Renal pelvis (tissue), 1 donor: ENCODE measurements at regions not wholly inside any gene's neighbourhood (a gene's known extent, or its start where the extent isn't known, plus 50 kb on each side); places are given as distances from the start of the nearest gene placed in this dataset.
A peak's percentile ranks its signal among the peaks of the same experiment; 100 is the strongest.
"Not testable (repeated sequence)": the region's sequence is repeated elsewhere in the genome, so short reads cannot be mapped to it uniquely, and the experiment has no call there.

Source experiments
- DNase-seq: peaks from one replicate; pipeline ENCODE4 v3.0.0-alpha.2; 2013

GRCh38 chr11:79648766-79649520 lies 208.1 kb upstream of the TENM4 start:
- DNase-seq = no peak

- DNase-seq = no peak
Measured at GRCh38 chr11:79637219-79637618, 196.4 kb upstream of the TENM4 start.

- DNase-seq = no peak
Measured at GRCh38 chr11:79634905-79635304, 194.1 kb upstream of the TENM4 start.

GRCh38 chr11:79627281-79627680 lies 186.5 kb upstream of the TENM4 start:
- DNase-seq = no peak

- DNase-seq = no peak
Measured at GRCh38 chr11:79626135-79627075, 185.6 kb upstream of the TENM4 start.

GRCh38 chr11:79623375-79623774 lies 182.5 kb upstream of the TENM4 start:
- DNase-seq = no peak

GRCh38 chr11:79617561-79617960 lies 176.7 kb upstream of the TENM4 start:
- no peak for DNase-seq

- no peak for DNase-seq
Measured at GRCh38 chr11:79616392-79616851, 175.6 kb upstream of the TENM4 start.

- DNase-seq = no peak
Measured at GRCh38 chr11:79615425-79615824, 174.6 kb upstream of the TENM4 start.

GRCh38 chr11:79610678-79611077 lies 169.8 kb upstream of the TENM4 start:
- no peak for DNase-seq

- DNase-seq = no peak
Measured at GRCh38 chr11:79610139-79610538, 169.3 kb upstream of the TENM4 start.

GRCh38 chr11:79609511-79609910 lies 168.7 kb upstream of the TENM4 start:
- DNase-seq = no peak

GRCh38 chr11:79606461-79606860 lies 165.6 kb upstream of the TENM4 start:
- DNase-seq = not testable (repeated sequence)

- DNase-seq = no peak
Measured at GRCh38 chr11:79600711-79601110, 159.9 kb upstream of the TENM4 start.

GRCh38 chr11:79594834-79595233 lies 154.0 kb upstream of the TENM4 start:
- DNase-seq = peak; percentile 42

- DNase-seq = no peak
Measured at GRCh38 chr11:79592824-79593223, 152.0 kb upstream of the TENM4 start.

- DNase-seq = peak; percentile 44
Measured at GRCh38 chr11:79592406-79592805, 151.6 kb upstream of the TENM4 start.

- DNase-seq = no peak
Measured at GRCh38 chr11:79582434-79582833, 141.6 kb upstream of the TENM4 start.

GRCh38 chr11:79579063-79579462 lies 138.2 kb upstream of the TENM4 start:
- no peak for DNase-seq

- DNase-seq = no peak
Measured at GRCh38 chr11:79578116-79578515, 137.3 kb upstream of the TENM4 start.

GRCh38 chr11:79575701-79576100 lies 134.9 kb upstream of the TENM4 start:
- no peak for DNase-seq

- no peak for DNase-seq
Measured at GRCh38 chr11:79570104-79570503, 129.3 kb upstream of the TENM4 start.
